CD4-positive, CD25-positive, alpha-beta regulatory T cell (primary cell): ENCODE measurements at regions not wholly inside any gene's neighbourhood (a gene's known extent, or its start where the extent isn't known, plus 50 kb on each side); places are given as distances from the start of the nearest gene placed in this dataset.

Source experiments
- ATAC-seq, 2 donors: fragments of 150-1000 bp; cut with Tn5 transposase; one replicate each; pipeline ENCODE4 v1.10.0; 2021; ENCODE audit warnings: low read depth in 2 of 2, moderate number of reproducible peaks in 2 of 2, moderate library complexity in 1 of 2
- DNase-seq, 3 donors: peaks; one replicate each; pipeline versions ENCODE4 v3.0.0 to v3.0.0-alpha.2; 2012 to 2022; ENCODE audit warnings: mixed read lengths in 1 of 3
- H3K27ac ChIP-seq: one replicate; pipeline ENCODE4 v1.7.0; 2013; ENCODE audit warnings: mild to moderate bottlenecking, low read length; ENCODE audit not compliant: insufficient read depth, poor library complexity, severe bottlenecking
- H3K27me3 ChIP-seq: one replicate; pipeline ENCODE4 v1.7.0; 2013; ENCODE audit warnings: low read length; ENCODE audit not compliant: control insufficient read depth, insufficient read depth
- H3K36me3 ChIP-seq: one replicate; pipeline ENCODE4 v1.7.0; 2013; ENCODE audit warnings: mild to moderate bottlenecking, low read length, moderate library complexity; ENCODE audit not compliant: control insufficient read depth, insufficient read depth
- H3K4me1 ChIP-seq: 2 replicates; pipeline ENCODE4 v1.7.0; 2013; ENCODE audit warnings: mild to moderate bottlenecking, low read length; ENCODE audit not compliant: insufficient read depth, control insufficient read depth, poor library complexity, severe bottlenecking
- H3K4me3 ChIP-seq: one replicate; pipeline ENCODE4 v1.7.0; 2013; ENCODE audit warnings: low read depth, mild to moderate bottlenecking, low read length, moderate library complexity
- H3K9me3 ChIP-seq, 2 experiments: 1 replicate in 1 of 2; 2 replicates in 1 of 2; pipeline ENCODE4 v1.7.0; 2013; ENCODE audit warnings: low read length in 2 of 2, mild to moderate bottlenecking in 1 of 2, moderate library complexity in 1 of 2; ENCODE audit not compliant: control insufficient read depth in 2 of 2
- H3K27ac Mint-ChIP-seq, 3 donors: one replicate each; pipeline ENCODE4 v1.8.0; 2020 to 2022; ENCODE audit warnings: mild to moderate bottlenecking in 3 of 3, mixed read lengths in 3 of 3, moderate library complexity in 2 of 3
- H3K27me3 Mint-ChIP-seq: one replicate; pipeline ENCODE4 v1.8.0; 2022; ENCODE audit warnings: mild to moderate bottlenecking, mixed read lengths
- H3K36me3 Mint-ChIP-seq: one replicate; pipeline ENCODE4 v1.8.0; 2020; ENCODE audit warnings: mixed read lengths
- H3K4me1 Mint-ChIP-seq, 4 donors: one replicate each; pipeline ENCODE4 v1.8.0; 2020 to 2022; ENCODE audit warnings: mixed read lengths in 4 of 4, mild to moderate bottlenecking in 1 of 4
- H3K4me3 Mint-ChIP-seq, 4 donors: one replicate each; pipeline ENCODE4 v1.8.0; 2020 to 2022; ENCODE audit warnings: mild to moderate bottlenecking in 4 of 4, mixed read lengths in 4 of 4, moderate library complexity in 3 of 4
- H3K9me3 Mint-ChIP-seq, 7 donors: one replicate each; pipeline ENCODE4 v1.8.0; 2020 to 2022; ENCODE audit warnings: mixed read lengths in 7 of 7, mild to moderate bottlenecking in 3 of 7, moderate library complexity in 2 of 7

DNA sequence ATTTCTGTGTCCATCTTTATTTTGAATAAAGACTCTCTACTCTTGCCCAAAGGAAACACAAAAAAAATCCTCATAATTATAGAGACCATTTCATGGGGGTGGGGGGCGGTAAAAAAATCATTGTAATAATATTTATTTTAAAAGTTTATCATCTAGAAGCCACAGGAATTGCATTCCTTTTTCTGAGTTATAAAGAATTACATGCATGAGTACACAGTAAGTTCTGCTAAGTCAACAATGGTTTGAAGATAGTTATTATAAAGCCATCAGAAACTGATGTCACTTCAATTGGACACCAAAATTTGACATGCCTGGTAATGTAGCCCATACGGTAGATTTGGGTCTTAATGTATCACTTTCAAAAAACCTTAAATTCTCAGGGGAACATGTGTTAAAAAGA, 478.1 kb upstream of the NR5A2 start:
- ATAC-seq: no peak
- no peak overlapping the region for H3K4me3 ChIP-seq
- H3K36me3 ChIP-seq: no peaks in the 10 kb centered on the region
- no peaks in the 10 kb centered on the region for H3K27me3 ChIP-seq
- H3K4me3 Mint-ChIP-seq: no peak overlapping the region
- H3K27me3 Mint-ChIP-seq: peaks cover 14% of the 10 kb centered on the region
- no peaks in the 10 kb centered on the region for H3K36me3 Mint-ChIP-seq
- H3K27ac ChIP-seq: no peak overlapping the region
- no peaks in the 10 kb centered on the region for H3K4me1 Mint-ChIP-seq
- H3K9me3 Mint-ChIP-seq: peaks cover 0 to 4% (median 0%) of the 10 kb centered on the region in 7 donors
- no peaks in the 10 kb centered on the region for H3K9me3 ChIP-seq
- DNase-seq: no peak
- no peak overlapping the region for H3K27ac Mint-ChIP-seq
- no peaks in the 10 kb centered on the region for H3K4me1 ChIP-seq

DNA sequence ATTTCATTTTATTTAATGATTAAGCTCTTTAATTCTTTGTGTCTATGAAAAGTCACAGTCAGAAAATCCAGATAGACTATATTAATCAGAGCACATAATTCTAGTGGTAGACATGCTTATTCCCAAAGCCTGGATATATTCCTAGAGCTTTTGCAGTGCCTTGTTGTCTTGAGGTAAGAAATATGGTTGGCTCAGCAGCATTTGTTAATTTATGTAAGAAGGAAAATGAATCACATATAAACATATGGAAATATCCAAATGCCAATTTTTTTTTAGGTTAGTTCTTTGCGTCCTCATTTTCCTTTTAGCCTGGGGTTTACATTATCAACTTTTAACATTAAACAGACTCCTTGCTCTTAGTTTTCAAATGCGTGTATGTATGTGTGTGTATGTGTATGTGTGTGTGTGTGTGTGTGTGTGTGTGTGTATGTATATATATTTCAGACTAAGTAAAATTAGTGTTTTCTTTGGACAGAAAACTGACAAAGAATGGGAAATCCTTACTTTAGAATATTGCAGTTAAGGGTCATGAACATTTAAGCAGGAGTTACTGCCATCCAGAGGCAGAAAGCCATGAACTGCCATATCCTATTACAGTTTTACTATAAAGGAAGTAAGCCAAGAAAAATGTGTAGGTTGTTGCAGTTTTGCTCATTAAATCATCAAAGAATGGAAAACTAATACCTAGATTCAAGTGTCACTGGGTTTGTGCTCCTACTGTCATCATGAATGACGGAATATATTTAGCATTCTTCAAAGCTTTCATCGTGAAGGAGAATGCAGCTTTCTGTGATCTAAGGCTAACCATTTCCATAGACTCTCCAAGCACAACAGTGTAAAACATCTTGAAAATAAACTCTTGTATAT, 477.1 kb upstream of the NR5A2 start:
- Mint-ChIP-seq H3K27me3 (peaks cover 14% of the 10 kb centered on the region), H3K4me1 (no peaks in the 10 kb centered on the region), H3K4me3 (no peak overlapping the region), H3K9me3 (peaks cover 0 to 4% (median 0%) of the 10 kb centered on the region in 7 donors), H3K27ac (no peak overlapping the region), H3K36me3 (no peaks in the 10 kb centered on the region)
- Histone ChIP-seq H3K4me1 (no peaks in the 10 kb centered on the region), H3K27ac (no peak overlapping the region), H3K9me3 (no peaks in the 10 kb centered on the region), H3K36me3 (no peaks in the 10 kb centered on the region), H3K27me3 (no peaks in the 10 kb centered on the region), H3K4me3 (no peak overlapping the region)
- DNase-seq: no peak
- ATAC-seq: no peak

DNA sequence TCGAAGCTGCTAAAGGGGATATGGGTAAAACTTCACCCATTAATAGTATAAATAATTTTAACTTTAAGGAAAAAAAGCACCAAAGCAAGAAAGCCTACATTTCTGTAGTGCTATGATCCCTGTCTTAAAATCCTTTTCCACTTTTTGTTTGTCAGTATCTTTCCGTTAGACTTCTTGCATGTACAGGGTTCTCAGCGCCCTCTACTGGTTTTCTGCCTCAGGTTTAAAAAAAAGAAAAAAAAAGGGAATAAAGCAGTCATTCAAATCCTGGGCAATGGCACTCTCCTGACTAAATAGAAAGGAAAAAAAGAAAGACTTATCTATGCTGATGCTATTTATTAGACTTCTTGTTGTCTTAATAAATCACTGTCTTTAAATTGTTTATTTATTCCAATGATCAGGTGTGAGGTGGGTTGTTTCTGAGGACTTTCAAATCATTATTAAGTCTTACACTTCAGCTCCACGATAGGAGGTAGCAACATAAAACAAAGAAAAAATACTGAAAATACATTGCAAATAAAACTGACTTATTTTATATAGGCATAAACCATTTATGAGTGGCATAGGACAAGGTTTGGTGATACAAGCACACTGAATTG, 475.4 kb upstream of the NR5A2 start:
- no peaks in the 10 kb centered on the region for H3K36me3 ChIP-seq
- no peaks in the 10 kb centered on the region for H3K36me3 Mint-ChIP-seq
- no peak overlapping the region for H3K4me3 Mint-ChIP-seq
- no peaks in the 10 kb centered on the region for H3K4me1 Mint-ChIP-seq
- H3K4me1 ChIP-seq: no peaks in the 10 kb centered on the region
- peaks cover 14% of the 10 kb centered on the region for H3K27me3 Mint-ChIP-seq
- H3K27ac ChIP-seq: no peak overlapping the region
- no peak overlapping the region for H3K4me3 ChIP-seq
- peaks cover 0 to 4% (median 0%) of the 10 kb centered on the region in 7 donors for H3K9me3 Mint-ChIP-seq
- no peaks in the 10 kb centered on the region for H3K27me3 ChIP-seq
- H3K9me3 ChIP-seq: no peaks in the 10 kb centered on the region
- DNase-seq (peak in 2 of 3 donors; percentile 8 to 49), ATAC-seq (no peak)
- no peak overlapping the region for H3K27ac Mint-ChIP-seq

DNA sequence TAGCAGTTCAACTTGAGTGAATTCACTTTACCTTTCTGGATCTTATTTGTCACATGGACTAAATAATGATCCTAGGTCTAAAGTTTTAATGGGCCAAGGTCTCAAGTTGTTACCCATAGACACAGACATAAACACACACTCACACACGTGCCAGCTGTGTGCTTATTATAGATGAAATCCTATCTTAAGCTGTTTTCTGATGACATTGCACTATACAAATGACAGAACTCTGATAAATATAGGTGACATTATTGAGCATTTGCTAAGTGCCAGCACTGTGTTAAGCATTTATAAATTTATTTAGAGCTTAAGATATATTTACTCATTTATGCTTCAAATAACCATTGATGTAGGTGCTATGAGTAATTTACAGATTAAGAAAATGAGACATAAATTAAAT, 474.4 kb upstream of the NR5A2 start:
- Mint-ChIP-seq H3K27me3 (peaks cover 14% of the 10 kb centered on the region), H3K27ac (no peak overlapping the region), H3K4me1 (no peaks in the 10 kb centered on the region), H3K36me3 (no peaks in the 10 kb centered on the region), H3K4me3 (no peak overlapping the region), H3K9me3 (peaks cover 0 to 4% (median 0%) of the 10 kb centered on the region in 7 donors)
- Histone ChIP-seq H3K27me3 (no peaks in the 10 kb centered on the region), H3K36me3 (no peaks in the 10 kb centered on the region), H3K27ac (no peak overlapping the region), H3K4me1 (no peaks in the 10 kb centered on the region), H3K4me3 (no peak overlapping the region), H3K9me3 (no peaks in the 10 kb centered on the region)
- no peak for DNase-seq
- no peak for ATAC-seq

DNA sequence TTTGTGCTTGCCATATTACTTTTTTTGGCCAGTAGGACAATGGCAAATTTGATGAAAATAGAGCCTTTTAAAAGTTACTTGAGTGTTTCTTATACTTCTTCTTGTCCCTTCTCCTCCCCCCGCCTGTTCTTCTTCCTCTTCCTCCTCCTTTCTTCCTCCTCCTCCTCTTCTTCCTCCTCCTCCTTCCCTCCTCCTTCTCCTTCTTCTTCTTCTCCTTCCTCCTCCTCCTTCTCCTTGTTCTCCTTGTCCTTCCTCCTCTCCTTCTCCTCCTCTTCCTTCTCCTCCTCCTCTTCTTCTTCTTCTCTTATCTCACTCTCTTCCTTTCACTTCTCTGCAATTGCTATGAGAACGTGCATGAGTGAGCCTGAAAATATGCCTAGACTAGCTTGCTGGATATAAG, 466.2 kb upstream of the NR5A2 start:
- H3K4me3 ChIP-seq: no peak overlapping the region
- no peaks in the 10 kb centered on the region for H3K4me1 Mint-ChIP-seq
- H3K36me3 ChIP-seq: no peaks in the 10 kb centered on the region
- H3K9me3 Mint-ChIP-seq: peaks cover 0 to 3% (median 0%) of the 10 kb centered on the region in 7 donors
- H3K36me3 Mint-ChIP-seq: no peaks in the 10 kb centered on the region
- H3K4me3 Mint-ChIP-seq: no peak overlapping the region
- H3K27me3 Mint-ChIP-seq: no peaks in the 10 kb centered on the region
- no peak overlapping the region for H3K27ac ChIP-seq
- H3K27ac Mint-ChIP-seq: no peak overlapping the region
- no peaks in the 10 kb centered on the region for H3K27me3 ChIP-seq
- ATAC-seq (no peak), DNase-seq (no peak)
- H3K9me3 ChIP-seq: no peaks in the 10 kb centered on the region
- H3K4me1 ChIP-seq: no peaks in the 10 kb centered on the region

DNA sequence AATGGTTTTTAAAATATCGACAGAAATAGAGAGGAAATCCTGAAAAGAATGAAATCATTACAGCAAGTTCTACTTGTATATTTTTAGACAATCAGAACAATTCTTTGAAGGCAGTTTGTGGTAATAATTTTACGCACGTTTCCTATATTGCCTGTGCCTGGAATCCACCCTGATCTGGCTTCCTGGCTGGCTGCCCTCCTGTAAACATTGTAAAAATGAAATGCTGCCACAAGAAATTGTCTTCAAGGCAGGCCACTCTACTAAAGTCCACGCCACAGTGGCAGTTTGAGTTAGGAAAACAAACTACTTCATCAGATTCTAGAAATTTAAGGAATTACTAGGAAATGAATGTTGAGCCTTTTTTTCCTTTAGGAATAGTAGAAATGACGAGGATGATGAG, 454.5 kb upstream of the NR5A2 start:
- no peak overlapping the region for H3K27ac ChIP-seq
- Mint-ChIP-seq H3K36me3 (no peaks in the 10 kb centered on the region), H3K9me3 (peaks cover 0 to 2% (median 0%) of the 10 kb centered on the region in 7 donors), H3K4me3 (no peak overlapping the region), H3K4me1 (no peaks in the 10 kb centered on the region), H3K27me3 (peaks cover 22% of the 10 kb centered on the region), H3K27ac (no peak overlapping the region)
- peaks cover 2% of the 10 kb centered on the region for H3K27me3 ChIP-seq
- H3K4me1 ChIP-seq: no peaks in the 10 kb centered on the region
- H3K9me3 ChIP-seq: no peaks in the 10 kb centered on the region
- no peak overlapping the region for H3K4me3 ChIP-seq
- ATAC-seq: no peak
- no peaks in the 10 kb centered on the region for H3K36me3 ChIP-seq
- no peak for DNase-seq

DNA sequence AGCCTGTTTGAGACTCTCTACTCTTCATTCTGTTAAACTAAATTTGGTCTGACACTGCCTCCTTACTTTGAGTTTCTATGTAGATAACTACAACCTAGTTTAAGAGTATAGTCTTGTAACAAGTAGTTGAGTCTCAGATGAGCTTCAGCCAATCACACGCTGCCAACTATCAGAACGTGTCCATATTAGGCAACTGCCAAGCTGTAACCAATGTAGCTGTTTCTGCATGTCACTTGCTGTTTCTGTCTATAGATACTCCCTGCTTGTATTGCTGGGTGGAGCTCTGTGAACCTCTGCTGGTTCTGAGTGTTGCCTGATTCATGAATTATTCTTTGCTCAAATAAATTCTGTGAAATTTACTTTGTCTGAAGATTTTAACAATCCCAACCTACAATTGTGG, 452.6 kb upstream of the NR5A2 start:
- Histone ChIP-seq H3K27me3 (peaks cover 2% of the 10 kb centered on the region), H3K9me3 (no peaks in the 10 kb centered on the region), H3K4me1 (no peaks in the 10 kb centered on the region), H3K27ac (no peak overlapping the region), H3K36me3 (no peaks in the 10 kb centered on the region), H3K4me3 (no peak overlapping the region)
- H3K27ac Mint-ChIP-seq: no peak overlapping the region
- H3K9me3 Mint-ChIP-seq: peaks cover 0 to 2% (median 0%) of the 10 kb centered on the region in 7 donors
- H3K27me3 Mint-ChIP-seq: peaks cover 28% of the 10 kb centered on the region
- no peak for ATAC-seq
- H3K4me3 Mint-ChIP-seq: no peak overlapping the region
- no peaks in the 10 kb centered on the region for H3K36me3 Mint-ChIP-seq
- no peaks in the 10 kb centered on the region for H3K4me1 Mint-ChIP-seq
- peak in 1 of 3 donors; percentile 3 for DNase-seq

DNA sequence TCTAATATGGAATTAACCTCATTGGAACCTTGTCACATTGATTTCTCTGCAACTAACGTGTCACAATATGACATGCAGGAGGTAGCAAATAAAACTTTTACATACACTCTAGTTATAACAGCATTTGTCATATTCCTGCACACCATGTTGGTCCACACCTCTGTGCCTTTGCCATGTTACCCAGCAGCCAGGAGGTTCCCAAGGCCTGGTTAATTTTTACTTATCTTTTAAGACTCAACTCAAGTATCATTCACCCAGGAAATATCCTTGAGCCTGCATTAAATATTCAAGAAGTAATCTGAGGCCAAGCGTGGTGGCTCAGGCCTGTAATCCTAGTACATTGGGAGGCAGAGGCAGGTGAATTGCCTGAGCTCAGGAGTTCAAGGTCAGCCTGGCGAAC, 447.2 kb upstream of the NR5A2 start:
- no peaks in the 10 kb centered on the region for H3K4me1 ChIP-seq
- Mint-ChIP-seq H3K4me3 (no peak overlapping the region), H3K9me3 (no peaks in the 10 kb centered on the region), H3K27ac (no peak overlapping the region), H3K27me3 (peaks cover 23% of the 10 kb centered on the region), H3K4me1 (no peaks in the 10 kb centered on the region), H3K36me3 (no peaks in the 10 kb centered on the region)
- no peaks in the 10 kb centered on the region for H3K36me3 ChIP-seq
- H3K27me3 ChIP-seq: peaks cover 3% of the 10 kb centered on the region
- H3K4me3 ChIP-seq: no peak overlapping the region
- no peak for DNase-seq
- H3K27ac ChIP-seq: no peak overlapping the region
- no peaks in the 10 kb centered on the region for H3K9me3 ChIP-seq
- ATAC-seq: no peak
